SU-DHL-6 (cell line): ENCODE measurements at regions not wholly inside any gene's neighbourhood (a gene's known extent, or its start where the extent isn't known, plus 50 kb on each side); places are given as distances from the start of the nearest gene placed in this dataset.
A peak's percentile ranks its signal among the peaks of the same experiment; 100 is the strongest.

Experiments used
- H2AFZ ChIP-seq: fragments of 200-600 bp; sonication (generic); 2 replicates; pipeline ENCODE4 v1.6.1; 2014; ENCODE audit warnings: low read depth, mild to moderate bottlenecking, moderate library complexity, mixed read lengths, antibody characterized with exemption, low read length; ENCODE audit not compliant: severe bottlenecking
- H3F3A ChIP-seq: fragments of 200-600 bp; shearing (Covaris generic); 2 replicates; pipeline ENCODE4 v1.6.0; 2016; ENCODE audit warnings: antibody characterized with exemption, mild to moderate bottlenecking; ENCODE audit not compliant: insufficient read depth
- H3K27ac ChIP-seq: fragments of 200-600 bp; sonication (generic); 2 replicates; pipeline ENCODE4 v1.5.1; 2016; ENCODE audit warnings: low read depth, mild to moderate bottlenecking, low read length, moderate library complexity, mixed read lengths
- H3K27me3 ChIP-seq: fragments of 200-600 bp; sonication (generic), shearing (Covaris generic); 2 replicates; pipeline ENCODE4 v1.6.0; 2014; ENCODE audit warnings: mild to moderate bottlenecking, low read length
- H3K36me3 ChIP-seq: fragments of 200-600 bp; sonication (generic); 2 replicates; pipeline ENCODE4 v1.6.1; 2014; ENCODE audit warnings: mild to moderate bottlenecking, low read length, mixed read lengths
- H3K4me2 ChIP-seq: fragments of 300-600, 200-600 bp; shearing (Covaris generic), sonication (generic); 2 replicates; pipeline ENCODE4 v1.6.0; 2014; ENCODE audit warnings: low read length, low read depth, mild to moderate bottlenecking; ENCODE audit not compliant: poor library complexity, severe bottlenecking
- H3K4me3 ChIP-seq: fragments of 200-600 bp; sonication (generic); 2 replicates; pipeline ENCODE4 v1.5.1; 2014; ENCODE audit warnings: antibody characterized with exemption, low read length, mild to moderate bottlenecking, mixed read lengths; ENCODE audit not compliant: insufficient read depth, poor library complexity, severe bottlenecking
- H3K79me2 ChIP-seq: fragments of 200-600 bp; sonication (generic); 2 replicates; pipeline ENCODE4 v1.6.1; 2014; ENCODE audit warnings: mild to moderate bottlenecking, low read length, moderate library complexity; ENCODE audit not compliant: insufficient read depth
- H3K9ac ChIP-seq: fragments of 200-600 bp; sonication (generic); 2 replicates; pipeline ENCODE4 v1.7.0; 2014; ENCODE audit warnings: mild to moderate bottlenecking, low read length
- H3K9me2 ChIP-seq: fragments of 200-600 bp; sonication (generic); replicated peaks from 2 replicates; pipeline ENCODE4 v1.6.1; 2014; ENCODE audit warnings: low read length; ENCODE audit not compliant: insufficient read depth
- H3K9me3 ChIP-seq: fragments of 200-600 bp; sonication (generic); 2 replicates; pipeline ENCODE4 v1.6.1; 2014; ENCODE audit warnings: low read length, mixed read lengths; ENCODE audit not compliant: insufficient read depth
- H4K20me1 ChIP-seq: fragments of 200-600 bp; sonication (generic); 2 replicates; pipeline ENCODE4 v1.6.1; 2014; ENCODE audit warnings: low read depth, mild to moderate bottlenecking, antibody characterized with exemption, low read length, moderate library complexity, mixed read lengths
- CTCF ChIP-seq: fragments of 200-600 bp; sonication (generic); IDR thresholded peaks from one replicate; pipeline ENCODE4 v1.5.1; 2017; ENCODE audit warnings: antibody characterized with exemption, mild to moderate bottlenecking, low read length, moderate library complexity; ENCODE audit not compliant: insufficient read depth, poor library complexity, severe bottlenecking
- EZH2phosphoT487 ChIP-seq: fragments of 200-600 bp; sonication (generic), shearing (Covaris generic); conservative IDR thresholded peaks from 2 replicates; pipeline ENCODE4 v1.6.1; 2018; ENCODE audit warnings: mild to moderate bottlenecking, antibody characterized with exemption, low read length, moderate library complexity, mixed read lengths

- H3K4me3 ChIP-seq: no peak overlapping the region
- no peak overlapping the region for H3K9ac ChIP-seq
- H3K27ac ChIP-seq: no peak overlapping the region
- no peaks in the 10 kb centered on the region for H3K9me2 ChIP-seq
- no peaks in the 10 kb centered on the region for H3K9me3 ChIP-seq
- no peaks in the 10 kb centered on the region for H3K27me3 ChIP-seq
- H4K20me1 ChIP-seq: no peaks in the 10 kb centered on the region
- H3K36me3 ChIP-seq: no peaks in the 10 kb centered on the region
- no peaks in the 10 kb centered on the region for H3K79me2 ChIP-seq
- no peak overlapping the region for H3K4me2 ChIP-seq
- H3F3A ChIP-seq: no peaks in the 10 kb centered on the region
- H2AFZ ChIP-seq: no peak overlapping the region
- no peak for TF ChIP-seq CTCF
- TF ChIP-seq EZH2phosphoT487: no peak
These were observed 117.6 kb upstream of the ARRDC3 start for GRCh38 chr5:91500758-91501157.

GRCh38 chr5:91499943-91500531, 116.9 kb upstream of the ARRDC3 start:
- no peaks in the 10 kb centered on the region for H3F3A ChIP-seq
- H3K27ac ChIP-seq: no peak overlapping the region
- H3K4me3 ChIP-seq: no peak overlapping the region
- H3K4me2 ChIP-seq: no peak overlapping the region
- H4K20me1 ChIP-seq: no peaks in the 10 kb centered on the region
- H3K9ac ChIP-seq: no peak overlapping the region
- no peaks in the 10 kb centered on the region for H3K27me3 ChIP-seq
- H3K79me2 ChIP-seq: no peaks in the 10 kb centered on the region
- no peaks in the 10 kb centered on the region for H3K36me3 ChIP-seq
- H2AFZ ChIP-seq: no peak overlapping the region
- no peaks in the 10 kb centered on the region for H3K9me2 ChIP-seq
- H3K9me3 ChIP-seq: no peaks in the 10 kb centered on the region
- TF ChIP-seq CTCF: peak; percentile 68
- TF ChIP-seq EZH2phosphoT487: no peak

GRCh38 chr5:91495699-91496098, 112.6 kb upstream of the ARRDC3 start:
- Histone ChIP-seq H3K9me3 (no peaks in the 10 kb centered on the region), H3K79me2 (no peaks in the 10 kb centered on the region), H4K20me1 (no peaks in the 10 kb centered on the region), H3K27ac (no peak overlapping the region), H3F3A (no peaks in the 10 kb centered on the region), H3K9ac (no peak overlapping the region), H3K4me2 (no peak overlapping the region), H3K36me3 (no peaks in the 10 kb centered on the region), H3K9me2 (no peaks in the 10 kb centered on the region), H3K4me3 (no peak overlapping the region), H3K27me3 (no peaks in the 10 kb centered on the region), H2AFZ (no peak overlapping the region)
- TF ChIP-seq CTCF (no peak), EZH2phosphoT487 (no peak)
